ENCODE measurements at regions not wholly inside any gene's neighbourhood (a gene's known extent, or its start where the extent isn't known, plus 50 kb on each side); places are given as distances from the start of the nearest gene placed in this dataset.

DNA sequence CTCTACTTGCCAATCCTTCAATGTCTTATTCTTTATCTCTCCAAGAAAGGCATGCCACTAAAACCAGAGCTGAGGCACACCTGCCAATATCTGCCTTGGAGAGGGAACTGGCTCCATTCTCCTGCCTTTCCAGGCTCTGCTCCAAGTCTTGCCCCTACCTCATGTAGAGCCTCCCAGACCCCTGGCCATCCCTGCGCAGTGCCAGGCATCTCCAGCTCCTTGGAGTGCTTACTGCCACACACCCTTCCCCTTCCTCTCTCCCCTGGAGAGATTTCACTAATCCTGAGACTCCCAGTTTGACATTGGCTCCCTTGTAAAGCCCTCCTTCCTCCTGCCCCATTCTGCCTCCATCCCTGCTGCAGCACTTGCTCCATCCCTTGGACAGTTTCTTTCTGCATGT is 255.2 kb upstream of the ZMIZ1 start:
- Histone ChIP-seq H3K4me3 (no peak overlapping the region), H3K36me3 (no peaks in the 10 kb centered on the region), H3K9me3 (no peaks in the 10 kb centered on the region), H3K27me3 (no peaks in the 10 kb centered on the region)
- DNase-seq: no peak

DNA sequence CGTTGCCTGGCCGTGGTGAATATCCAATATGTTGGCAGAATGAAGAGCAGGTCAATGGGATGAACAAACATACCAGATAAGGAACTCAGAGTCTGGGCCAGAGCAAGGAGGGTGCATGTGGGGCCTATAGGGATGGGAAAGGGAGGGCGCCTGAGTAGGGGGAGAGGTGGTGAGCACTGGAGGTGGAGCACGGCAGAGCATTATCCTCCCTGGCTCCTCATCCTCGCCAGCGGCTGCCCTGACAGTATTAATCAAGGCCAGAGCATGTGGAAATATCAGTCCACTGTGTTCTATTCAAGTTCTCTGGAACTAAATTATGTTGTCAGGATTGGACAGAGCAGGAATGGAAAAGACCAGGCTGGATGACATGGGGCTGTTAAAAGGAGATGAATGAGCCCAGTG is 254.8 kb upstream of the ZMIZ1 start:
- Histone ChIP-seq H3K36me3 (no peaks in the 10 kb centered on the region), H3K4me3 (no peak overlapping the region), H3K27me3 (no peaks in the 10 kb centered on the region), H3K9me3 (no peaks in the 10 kb centered on the region)
- DNase-seq: no peak

DNA sequence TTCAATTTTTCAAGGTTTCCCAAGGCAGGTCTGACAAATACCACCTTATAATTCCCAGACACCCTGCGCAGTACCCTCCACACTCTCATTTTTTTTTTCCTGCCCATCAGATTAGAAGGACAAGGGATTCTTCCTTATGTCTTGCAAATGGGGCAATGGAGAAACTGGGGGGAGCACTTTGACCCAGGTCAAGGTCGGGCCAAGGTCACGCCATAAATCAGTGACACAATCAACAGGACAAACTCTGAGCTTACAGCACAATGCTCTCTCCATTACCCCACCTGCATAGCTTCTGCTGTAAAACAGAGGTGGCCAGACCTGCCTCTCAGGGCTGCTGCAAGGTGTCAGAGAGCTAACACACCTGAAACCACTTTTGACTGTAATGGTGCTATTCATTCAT is 254.4 kb upstream of the ZMIZ1 start:
- H3K4me3 ChIP-seq: no peak overlapping the region
- H3K27me3 ChIP-seq: no peaks in the 10 kb centered on the region
- H3K36me3 ChIP-seq: no peaks in the 10 kb centered on the region
- H3K9me3 ChIP-seq: no peaks in the 10 kb centered on the region
- no peak for DNase-seq

DNA sequence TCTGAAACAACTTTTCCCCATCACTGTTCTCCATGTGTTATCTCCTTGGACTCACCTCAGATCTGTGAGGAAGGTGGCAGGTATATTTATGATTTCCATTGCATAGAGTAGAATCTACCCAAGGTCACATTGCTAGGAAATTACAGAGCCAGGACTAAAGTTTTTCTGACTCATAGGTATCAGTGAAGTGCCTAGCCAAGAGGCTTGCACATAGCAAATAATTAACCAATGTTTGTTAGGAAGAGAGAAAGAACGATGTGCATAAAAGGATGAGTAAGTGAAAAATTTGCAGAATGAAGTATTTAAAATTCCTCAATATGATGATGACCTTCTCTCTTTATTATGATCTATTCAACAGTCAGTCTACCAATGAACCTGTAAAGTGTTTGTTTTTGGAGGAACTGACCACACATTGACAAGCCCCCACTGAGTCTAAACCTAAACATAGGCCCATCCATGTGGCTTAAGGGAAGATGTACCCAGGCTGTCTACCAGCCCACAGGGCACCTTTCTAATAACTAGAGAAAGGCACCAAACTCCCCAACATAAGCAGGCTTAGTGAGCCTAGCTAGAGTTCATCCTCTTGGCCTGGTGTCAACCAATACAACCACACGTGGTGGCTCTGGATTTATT is 252.9 kb upstream of the ZMIZ1 start:
- no peaks in the 10 kb centered on the region for H3K36me3 ChIP-seq
- DNase-seq: no peak
- H3K4me3 ChIP-seq: no peak overlapping the region
- H3K9me3 ChIP-seq: no peaks in the 10 kb centered on the region
- no peaks in the 10 kb centered on the region for H3K27me3 ChIP-seq

DNA sequence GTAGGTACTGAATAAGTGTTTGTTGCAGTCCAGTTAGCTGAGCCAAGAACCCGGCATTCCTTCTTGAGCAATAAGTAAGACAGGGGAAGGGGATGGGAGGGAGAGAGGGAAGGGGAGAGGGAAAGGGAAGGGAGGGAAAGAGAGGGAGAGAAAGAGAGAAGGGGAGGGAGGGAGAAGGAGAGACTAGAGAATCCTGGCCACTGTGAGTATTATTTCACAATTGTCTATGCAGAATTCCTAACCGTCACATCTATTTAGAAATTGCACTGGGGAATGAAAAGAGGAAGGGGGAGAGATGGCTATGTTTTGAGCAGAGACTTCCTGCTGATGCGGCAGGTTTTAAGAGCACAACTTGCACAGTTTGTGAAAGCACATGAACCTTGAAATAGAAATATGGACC is 251.4 kb upstream of the ZMIZ1 start:
- Histone ChIP-seq H3K27me3 (no peaks in the 10 kb centered on the region), H3K36me3 (no peaks in the 10 kb centered on the region), H3K9me3 (no peaks in the 10 kb centered on the region), H3K4me3 (no peak overlapping the region)
- DNase-seq: no peak

DNA sequence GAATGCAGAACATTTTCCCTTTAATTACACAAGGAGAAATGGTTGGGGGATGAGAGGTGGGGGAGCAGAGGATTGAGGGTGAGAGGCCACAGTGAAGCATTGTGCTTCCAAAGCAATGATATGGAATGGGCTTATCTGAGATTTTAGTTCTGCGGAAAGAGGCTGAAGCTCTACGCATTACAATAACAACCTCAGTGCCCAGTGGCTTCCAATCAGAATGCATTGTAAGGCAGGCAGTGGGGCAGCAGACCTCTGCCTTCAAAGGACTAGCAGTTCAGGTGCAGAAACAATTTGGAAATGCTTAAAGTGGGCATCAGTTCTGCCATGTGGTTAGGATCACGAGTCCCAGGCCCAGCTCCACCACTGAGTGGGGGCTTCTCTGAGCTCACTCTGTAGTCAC is 251.0 kb upstream of the ZMIZ1 start:
- Histone ChIP-seq H3K9me3 (no peaks in the 10 kb centered on the region), H3K4me3 (no peak overlapping the region), H3K27me3 (no peaks in the 10 kb centered on the region)

DNA sequence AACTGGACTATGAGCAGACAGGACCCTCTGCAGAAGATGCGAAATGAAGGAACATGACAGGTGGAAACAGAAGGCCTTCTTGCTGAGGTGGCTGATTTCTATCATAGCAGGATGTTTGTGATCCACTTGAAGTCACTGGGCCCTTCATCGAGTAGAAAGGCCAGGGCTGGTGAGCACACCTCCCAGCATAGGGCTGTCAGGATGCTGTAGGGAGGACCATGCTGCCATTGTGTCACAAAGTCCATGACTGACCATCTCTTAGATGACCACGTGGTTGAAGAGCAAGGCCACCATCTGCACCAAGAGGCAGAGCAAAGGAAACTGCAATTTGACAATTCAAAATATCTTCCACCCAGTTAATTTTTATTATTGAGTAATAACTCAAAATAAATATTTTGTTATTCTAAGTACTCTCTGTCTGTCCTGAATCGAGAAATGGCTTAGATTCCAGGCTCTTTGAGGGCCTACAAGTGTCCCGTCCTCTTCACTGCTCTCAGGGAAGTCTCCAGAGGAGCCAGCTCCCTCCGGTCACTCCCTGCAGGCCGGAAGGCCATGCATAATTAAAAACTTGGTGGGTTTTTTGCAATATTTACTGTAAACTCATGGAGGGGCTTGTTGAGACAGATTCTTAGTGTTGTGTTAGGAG is 249.3 kb upstream of the ZMIZ1 start:
- H3K27me3 ChIP-seq: no peaks in the 10 kb centered on the region
- no peak overlapping the region for H3K4me3 ChIP-seq
- H3K9me3 ChIP-seq: no peaks in the 10 kb centered on the region
- no peaks in the 10 kb centered on the region for H3K36me3 ChIP-seq
- DNase-seq: no peak

More for the DNA sequence above, 251.0 kb upstream of the ZMIZ1 start:
- H3K36me3 ChIP-seq: no peaks in the 10 kb centered on the region
- no peak for DNase-seq

DNA sequence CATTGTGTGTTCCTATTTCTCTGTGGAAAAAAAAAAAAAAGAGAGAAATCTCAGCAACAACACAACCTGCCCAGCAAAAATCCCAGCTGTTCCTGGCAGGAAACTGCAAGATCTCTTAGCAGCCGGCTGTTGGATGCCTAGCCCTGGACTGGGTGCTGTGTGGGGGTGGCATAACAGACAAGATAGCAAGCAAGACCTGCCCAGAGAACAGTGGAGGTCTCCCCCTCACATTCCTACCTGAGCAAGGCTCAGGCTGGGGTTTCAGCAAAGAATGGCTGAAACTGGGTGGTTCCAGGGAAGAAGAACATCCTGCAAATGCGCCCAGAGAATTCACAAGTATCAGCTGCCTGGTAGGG is 248.8 kb upstream of the ZMIZ1 start:
- no peak for DNase-seq
- no peak overlapping the region for H3K4me3 ChIP-seq
- no peaks in the 10 kb centered on the region for H3K27me3 ChIP-seq
- H3K9me3 ChIP-seq: no peaks in the 10 kb centered on the region
- H3K36me3 ChIP-seq: no peaks in the 10 kb centered on the region

DNA sequence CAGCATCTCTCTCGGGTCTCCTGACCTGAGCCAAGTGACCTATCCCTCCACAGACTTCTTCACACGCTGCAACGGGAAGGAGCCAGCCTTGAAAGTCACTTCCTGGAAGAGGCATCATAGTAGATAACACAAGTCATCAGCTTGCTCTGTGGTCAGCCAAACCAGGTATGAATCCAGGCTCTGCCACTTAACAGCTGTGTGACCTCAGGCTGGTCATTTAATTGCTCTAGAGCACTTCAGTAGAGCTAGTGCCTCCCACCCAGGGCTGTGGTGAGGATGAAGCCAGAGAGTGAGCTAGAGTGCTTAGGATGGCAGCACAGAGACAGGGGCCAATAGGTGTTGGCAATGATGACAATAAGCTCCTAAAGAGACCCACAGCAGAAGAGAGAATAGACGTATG is 247.7 kb upstream of the ZMIZ1 start:
- no peak overlapping the region for H3K4me3 ChIP-seq
- H3K9me3 ChIP-seq: no peaks in the 10 kb centered on the region
- no peaks in the 10 kb centered on the region for H3K36me3 ChIP-seq
- DNase-seq: no peak
- H3K27me3 ChIP-seq: no peaks in the 10 kb centered on the region

DNA sequence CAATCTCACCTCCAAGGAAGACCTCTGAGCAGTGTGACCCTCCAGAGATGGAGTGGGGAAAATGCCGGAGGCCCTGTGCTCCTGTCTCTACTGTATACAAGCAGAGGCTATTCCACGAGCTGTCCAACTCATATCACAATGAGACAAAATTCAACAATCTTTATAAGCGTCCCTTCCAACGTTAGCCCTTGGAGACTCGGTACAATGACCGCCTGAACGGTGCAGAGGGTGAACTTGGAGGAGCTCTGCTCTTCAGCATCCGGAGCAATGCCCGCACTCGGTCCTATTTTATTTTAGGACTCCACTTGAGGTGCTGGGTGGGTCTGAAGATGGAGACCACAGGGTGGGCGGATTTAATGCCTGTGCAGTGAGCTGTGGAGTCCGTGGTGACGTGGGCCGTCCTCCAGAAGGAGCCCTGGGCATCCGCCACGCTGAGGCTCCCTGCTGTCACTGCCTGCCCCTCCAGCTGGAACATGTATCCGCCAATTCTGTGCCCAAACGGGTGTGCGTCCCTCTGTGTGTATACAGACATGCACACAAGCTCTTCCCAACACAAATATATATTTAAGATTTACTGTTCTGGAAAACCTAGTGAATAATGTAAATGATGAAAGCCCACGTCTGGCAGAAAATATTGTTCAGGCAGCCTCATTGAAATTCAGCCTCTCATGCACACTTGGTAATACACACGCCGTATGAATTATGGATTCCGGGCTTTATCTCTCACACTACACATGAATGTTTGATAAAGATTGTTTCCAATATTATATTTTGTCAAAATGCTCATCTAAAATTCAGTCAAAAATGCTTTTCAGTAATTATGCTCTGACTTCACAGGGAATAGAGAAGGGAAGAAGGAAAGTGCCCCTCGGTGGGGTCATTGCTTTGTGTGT is 239.9 kb upstream of the ZMIZ1 start:
- Histone ChIP-seq H3K9me3 (peaks cover 5% of the 10 kb centered on the region), H3K27me3 (no peaks in the 10 kb centered on the region), H3K4me3 (no peak overlapping the region), H3K36me3 (no peaks in the 10 kb centered on the region)
- no peak for DNase-seq

DNA sequence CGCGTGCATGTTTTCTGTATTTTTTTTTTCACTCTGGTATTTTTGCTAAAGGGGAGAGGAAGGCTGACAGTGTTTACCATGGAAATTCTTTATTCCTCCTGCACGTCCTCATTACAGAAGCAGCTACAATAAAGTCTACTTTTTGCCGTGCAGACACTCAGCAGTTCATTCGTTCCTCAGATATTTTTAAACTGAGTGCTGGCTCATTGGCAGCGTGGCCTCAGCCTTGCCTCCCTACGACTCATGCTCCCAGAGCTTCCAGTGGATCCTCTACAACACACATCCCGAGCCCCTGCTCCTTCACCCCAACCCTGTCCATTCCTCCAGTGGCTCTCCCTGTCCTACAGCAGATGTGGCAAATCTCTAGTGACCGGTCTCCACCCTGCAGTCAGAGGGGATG is 239.2 kb upstream of the ZMIZ1 start:
- H3K27me3 ChIP-seq: no peaks in the 10 kb centered on the region
- H3K36me3 ChIP-seq: no peaks in the 10 kb centered on the region
- H3K9me3 ChIP-seq: peaks cover 8% of the 10 kb centered on the region
- H3K4me3 ChIP-seq: no peak overlapping the region
- peak; percentile 61 for DNase-seq

DNA sequence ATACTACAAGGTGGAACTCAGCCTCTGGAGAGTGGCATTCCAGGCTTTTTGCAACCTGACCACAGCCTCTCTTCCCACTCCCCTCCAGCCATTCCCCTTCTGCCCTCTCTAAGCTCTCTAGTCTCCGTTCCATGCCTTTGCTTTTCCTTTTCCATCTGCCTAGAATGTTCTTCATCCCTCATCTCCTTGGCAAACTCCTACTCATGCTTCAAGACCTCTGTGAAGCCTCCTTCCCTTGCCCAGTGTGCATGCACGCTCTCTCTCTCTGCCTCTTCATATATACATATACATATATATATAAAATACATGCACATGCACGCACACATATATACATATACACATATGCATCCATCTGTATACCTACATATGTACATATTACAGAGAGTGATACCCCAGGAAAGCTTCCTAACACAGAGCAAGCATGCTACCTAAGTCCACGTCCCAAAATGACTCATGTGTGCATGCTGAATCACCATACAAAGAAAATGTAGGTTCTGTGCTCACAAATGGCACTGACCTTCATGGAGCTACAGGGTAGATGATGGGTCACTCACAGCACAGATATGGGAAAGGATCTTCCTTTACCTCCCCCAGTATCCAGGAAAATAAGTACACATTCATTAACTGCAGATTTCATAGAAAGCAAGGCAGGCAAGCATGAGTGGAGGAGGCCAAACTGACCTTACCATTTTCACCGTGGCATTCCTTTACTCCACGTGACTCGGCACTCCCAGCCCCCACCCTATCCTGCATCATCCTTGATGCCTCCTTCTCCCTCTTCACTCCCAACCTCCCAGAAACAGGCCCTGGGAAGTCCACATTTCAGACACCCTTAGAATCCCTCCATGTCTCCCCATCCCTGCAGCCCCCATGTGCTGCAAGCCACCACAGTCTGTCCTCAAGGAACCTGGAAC is 238.4 kb upstream of the ZMIZ1 start:
- H3K36me3 ChIP-seq: no peaks in the 10 kb centered on the region
- no peak overlapping the region for H3K4me3 ChIP-seq
- H3K27me3 ChIP-seq: no peaks in the 10 kb centered on the region
- H3K9me3 ChIP-seq: peaks cover 8% of the 10 kb centered on the region
- DNase-seq: peak; percentile 36

DNA sequence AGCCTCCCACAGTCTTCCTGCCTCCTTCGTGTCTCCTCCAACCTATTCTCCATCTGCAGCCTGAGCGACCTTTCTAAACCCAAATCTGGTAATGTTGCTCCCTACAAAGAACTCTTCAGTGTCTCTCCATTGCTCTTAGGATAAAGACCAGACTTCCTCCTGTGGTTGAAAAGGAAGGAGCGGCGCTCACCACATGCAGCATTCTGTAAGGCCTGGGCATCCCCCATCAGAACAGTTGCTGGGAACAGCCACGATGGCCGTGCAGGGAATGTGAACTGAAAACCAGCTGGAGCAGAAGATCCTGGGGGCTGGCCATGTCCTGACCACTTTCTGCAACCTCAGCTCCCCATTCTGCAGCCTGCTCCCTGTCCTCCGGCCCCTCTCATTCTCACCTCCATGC is 237.8 kb upstream of the ZMIZ1 start:
- DNase-seq: no peak

DNA sequence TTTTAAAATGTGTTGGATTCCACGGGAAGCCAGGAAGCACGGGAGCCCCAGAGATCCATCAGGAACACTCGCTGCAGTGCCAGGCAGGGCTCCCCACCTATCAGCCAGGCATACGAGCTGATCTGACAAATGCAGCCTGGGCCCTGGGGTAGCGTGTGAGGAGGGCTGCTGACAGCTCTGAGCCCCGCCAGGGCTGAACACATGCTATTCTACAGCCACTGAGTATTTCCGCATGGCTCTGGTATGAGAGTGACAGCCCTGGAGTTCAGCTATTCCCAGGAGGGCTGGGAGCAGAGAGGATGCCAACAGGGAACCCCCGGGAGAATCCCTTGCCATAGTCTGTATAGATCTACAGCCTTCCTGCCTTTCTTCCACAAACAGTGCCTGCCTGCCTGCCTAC is 237.3 kb upstream of the ZMIZ1 start:
- DNase-seq: no peak
- no peak overlapping the region for H3K4me3 ChIP-seq
- no peaks in the 10 kb centered on the region for H3K27me3 ChIP-seq
- H3K9me3 ChIP-seq: peaks cover 8% of the 10 kb centered on the region
- H3K36me3 ChIP-seq: no peaks in the 10 kb centered on the region

More for the DNA sequence above, 237.8 kb upstream of the ZMIZ1 start:
- Histone ChIP-seq H3K36me3 (no peaks in the 10 kb centered on the region), H3K4me3 (no peak overlapping the region), H3K27me3 (no peaks in the 10 kb centered on the region), H3K9me3 (peaks cover 8% of the 10 kb centered on the region)

DNA sequence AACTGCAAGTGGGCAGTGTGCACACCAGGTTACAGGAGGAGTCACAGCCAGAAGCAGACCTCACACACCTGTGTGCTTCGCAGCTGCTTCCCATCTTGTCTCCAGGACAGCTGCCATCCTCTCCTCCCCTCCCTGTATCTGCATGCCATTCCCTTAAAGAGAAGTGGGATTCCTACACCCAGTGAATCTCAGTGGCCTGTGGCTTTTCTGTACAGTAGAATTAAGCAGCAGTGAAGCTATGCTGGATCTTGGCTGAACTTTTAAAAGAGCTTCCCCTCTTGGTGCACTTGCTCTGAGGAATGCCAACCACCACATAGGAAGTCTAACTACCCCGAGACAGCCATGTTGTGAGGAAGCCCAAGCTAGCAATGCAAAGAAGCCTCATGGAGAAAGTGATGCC is 236.5 kb upstream of the ZMIZ1 start:
- Histone ChIP-seq H3K27me3 (no peaks in the 10 kb centered on the region), H3K4me3 (no peak overlapping the region), H3K9me3 (peaks cover 8% of the 10 kb centered on the region), H3K36me3 (no peaks in the 10 kb centered on the region)
- DNase-seq: no peak

DNA sequence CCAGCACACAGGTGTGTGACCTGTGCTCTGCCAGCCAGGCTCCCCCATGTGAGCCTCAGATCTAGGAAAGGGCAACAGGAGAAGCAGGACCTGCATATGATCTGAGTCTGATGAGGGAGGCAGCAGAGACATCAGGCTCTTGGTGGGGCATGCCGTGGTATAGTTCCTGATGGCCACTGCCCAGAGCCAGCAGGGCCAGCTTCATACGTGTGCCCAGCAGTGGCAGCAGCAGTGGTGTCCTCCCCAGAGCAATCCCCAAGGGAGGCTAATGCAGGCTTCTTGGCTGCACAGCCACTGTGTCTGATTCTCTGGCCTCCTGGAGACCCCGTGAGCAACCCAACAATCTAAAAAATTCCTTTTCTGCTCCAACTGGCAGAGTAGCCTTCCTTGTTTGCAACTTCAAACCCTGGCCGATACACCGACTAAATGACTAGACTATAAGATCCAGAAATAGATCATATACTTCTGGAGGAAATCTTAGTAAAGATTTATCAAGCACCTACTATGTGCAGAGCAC is 230.6 kb upstream of the ZMIZ1 start:
- H3K9me3 ChIP-seq: peaks cover 6% of the 10 kb centered on the region
- H3K4me3 ChIP-seq: no peak overlapping the region
- no peaks in the 10 kb centered on the region for H3K36me3 ChIP-seq
- DNase-seq: no peak
- H3K27me3 ChIP-seq: no peaks in the 10 kb centered on the region

DNA sequence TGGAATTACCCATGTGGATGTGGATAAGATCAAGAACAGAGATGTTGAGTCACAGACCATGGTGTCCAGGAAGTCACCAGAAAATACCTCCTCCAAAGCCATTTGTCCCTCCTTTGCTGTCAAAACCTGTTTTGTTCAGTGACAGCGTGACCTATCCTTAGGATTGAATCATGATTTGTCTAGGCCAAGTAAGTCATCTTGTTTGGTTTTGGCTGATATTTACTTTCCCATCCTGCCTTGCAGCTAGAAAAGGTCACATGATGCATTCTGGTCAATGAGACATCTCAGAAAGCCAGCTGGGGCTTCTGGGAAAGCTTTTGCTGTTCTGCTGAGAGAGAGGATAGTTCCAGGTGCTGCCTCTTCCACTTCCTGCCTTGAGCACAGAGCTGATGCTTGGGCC is 225.3 kb upstream of the ZMIZ1 start:
- H3K4me3 ChIP-seq: no peak overlapping the region
- H3K27me3 ChIP-seq: no peaks in the 10 kb centered on the region
- no peaks in the 10 kb centered on the region for H3K9me3 ChIP-seq
- DNase-seq: no peak
- H3K36me3 ChIP-seq: no peaks in the 10 kb centered on the region
